ENCODE measurements at regions not wholly inside any gene's neighbourhood (a gene's known extent, or its start where the extent isn't known, plus 50 kb on each side); places are given as distances from the start of the nearest gene placed in this dataset.
"Not testable (repeated sequence)": the region's sequence is repeated elsewhere in the genome, so short reads cannot be mapped to it uniquely, and the experiment has no call there.

DNA sequence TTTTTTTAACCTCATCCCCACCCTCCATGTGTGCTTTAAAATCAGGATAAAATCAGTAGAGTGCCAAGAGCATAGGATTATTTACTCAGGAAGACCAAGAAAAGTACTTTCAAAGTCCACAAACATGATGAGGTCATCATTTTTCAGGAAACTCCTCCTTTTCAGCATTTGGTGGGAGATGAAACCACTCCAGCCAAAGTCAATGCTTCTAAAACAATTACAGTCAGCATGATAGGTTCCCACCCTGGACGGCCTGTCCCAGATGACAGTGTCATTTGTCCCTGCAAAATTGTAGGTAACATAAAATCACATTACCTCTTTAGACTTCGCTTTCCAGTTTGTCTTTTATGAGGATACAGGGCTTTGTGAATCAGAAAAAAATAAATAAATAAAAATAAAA is 836.7 kb downstream of the SPATA31A1 start:
- not testable (repeated sequence) for TF ChIP-seq REST (IDR thresholded peaks at IDR 0.05; ENCODE audit: low read depth); CTCF (IDR thresholded peaks at IDR 0.05 in 2 of 3, conservative IDR thresholded peaks at IDR 0.05 in 1 of 3; ENCODE audit: borderline replicate concordance in 1 of 3, insufficient read depth in 1 of 3, low read depth in 2 of 3, low read length in 2 of 3); POLR2AphosphoS5 (IDR thresholded peaks at IDR 0.05; ENCODE audit: low read depth, low read length); POLR2A (IDR thresholded peaks at IDR 0.05; ENCODE audit: borderline replicate concordance, extremely low read depth, insufficient read depth, insufficient read length); ZNF274 (IDR thresholded peaks at IDR 0.05; ENCODE audit: low read depth, low read length); EZH2phosphoT487 (IDR thresholded peaks at IDR 0.05; ENCODE audit: borderline replicate concordance); YY1 (IDR thresholded peaks at IDR 0.05; ENCODE audit: extremely low read depth, insufficient replicate concordance, low read depth, low read length); SP1 (IDR thresholded peaks at IDR 0.05; ENCODE audit: low read depth); EZH2 (IDR thresholded peaks at IDR 0.05); SIN3A (IDR thresholded peaks at IDR 0.05; ENCODE audit: low read depth); RAD21 (IDR thresholded peaks at IDR 0.05; ENCODE audit: low read depth)
- TF ChIP-seq, protein P1, sequence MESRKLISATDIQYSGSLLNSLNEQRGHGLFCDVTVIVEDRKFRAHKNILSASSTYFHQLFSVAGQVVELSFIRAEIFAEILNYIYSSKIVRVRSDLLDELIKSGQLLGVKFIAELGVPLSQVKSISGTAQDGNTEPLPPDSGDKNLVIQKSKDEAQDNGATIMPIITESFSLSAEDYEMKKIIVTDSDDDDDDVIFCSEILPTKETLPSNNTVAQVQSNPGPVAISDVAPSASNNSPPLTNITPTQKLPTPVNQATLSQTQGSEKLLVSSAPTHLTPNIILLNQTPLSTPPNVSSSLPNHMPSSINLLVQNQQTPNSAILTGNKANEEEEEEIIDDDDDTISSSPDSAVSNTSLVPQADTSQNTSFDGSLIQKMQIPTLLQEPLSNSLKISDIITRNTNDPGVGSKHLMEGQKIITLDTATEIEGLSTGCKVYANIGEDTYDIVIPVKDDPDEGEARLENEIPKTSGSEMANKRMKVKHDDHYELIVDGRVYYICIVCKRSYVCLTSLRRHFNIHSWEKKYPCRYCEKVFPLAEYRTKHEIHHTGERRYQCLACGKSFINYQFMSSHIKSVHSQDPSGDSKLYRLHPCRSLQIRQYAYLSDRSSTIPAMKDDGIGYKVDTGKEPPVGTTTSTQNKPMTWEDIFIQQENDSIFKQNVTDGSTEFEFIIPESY (IDR thresholded peaks at IDR 0.05; ENCODE audit: extremely low read depth, insufficient replicate concordance, low read length), result not testable (repeated sequence)
- TF ChIP-seq, protein P2, sequence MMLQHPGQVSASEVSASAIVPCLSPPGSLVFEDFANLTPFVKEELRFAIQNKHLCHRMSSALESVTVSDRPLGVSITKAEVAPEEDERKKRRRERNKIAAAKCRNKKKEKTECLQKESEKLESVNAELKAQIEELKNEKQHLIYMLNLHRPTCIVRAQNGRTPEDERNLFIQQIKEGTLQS (IDR thresholded peaks at IDR 0.05), result not testable (repeated sequence)
- TF ChIP-seq, protein P3, sequence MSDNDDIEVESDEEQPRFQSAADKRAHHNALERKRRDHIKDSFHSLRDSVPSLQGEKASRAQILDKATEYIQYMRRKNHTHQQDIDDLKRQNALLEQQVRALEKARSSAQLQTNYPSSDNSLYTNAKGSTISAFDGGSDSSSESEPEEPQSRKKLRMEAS (IDR thresholded peaks at IDR 0.05), result not testable (repeated sequence)

Measured in HCT116 (cell line).